ENCODE measurements at regions not wholly inside any gene's neighbourhood (a gene's known extent, or its start where the extent isn't known, plus 50 kb on each side); places are given as distances from the start of the nearest gene placed in this dataset.

GRCh38 chr6:165863801-165864200 lies 200.8 kb upstream of the PDE10A start:
- H3K36me3 ChIP-seq (ENCODE audit: control insufficient read depth, insufficient read depth, low read length): no peaks in the 10 kb centered on the region
- DNase-seq (ENCODE audit: low read depth): no peak
- H3K27me3 ChIP-seq (ENCODE audit: control insufficient read depth, insufficient read depth, low read length): no peaks in the 10 kb centered on the region
- no peak for FAIRE-seq
- H3K4me3 ChIP-seq (ENCODE audit: low read depth, low read length): no peak overlapping the region
- TF ChIP-seq, protein P1, sequence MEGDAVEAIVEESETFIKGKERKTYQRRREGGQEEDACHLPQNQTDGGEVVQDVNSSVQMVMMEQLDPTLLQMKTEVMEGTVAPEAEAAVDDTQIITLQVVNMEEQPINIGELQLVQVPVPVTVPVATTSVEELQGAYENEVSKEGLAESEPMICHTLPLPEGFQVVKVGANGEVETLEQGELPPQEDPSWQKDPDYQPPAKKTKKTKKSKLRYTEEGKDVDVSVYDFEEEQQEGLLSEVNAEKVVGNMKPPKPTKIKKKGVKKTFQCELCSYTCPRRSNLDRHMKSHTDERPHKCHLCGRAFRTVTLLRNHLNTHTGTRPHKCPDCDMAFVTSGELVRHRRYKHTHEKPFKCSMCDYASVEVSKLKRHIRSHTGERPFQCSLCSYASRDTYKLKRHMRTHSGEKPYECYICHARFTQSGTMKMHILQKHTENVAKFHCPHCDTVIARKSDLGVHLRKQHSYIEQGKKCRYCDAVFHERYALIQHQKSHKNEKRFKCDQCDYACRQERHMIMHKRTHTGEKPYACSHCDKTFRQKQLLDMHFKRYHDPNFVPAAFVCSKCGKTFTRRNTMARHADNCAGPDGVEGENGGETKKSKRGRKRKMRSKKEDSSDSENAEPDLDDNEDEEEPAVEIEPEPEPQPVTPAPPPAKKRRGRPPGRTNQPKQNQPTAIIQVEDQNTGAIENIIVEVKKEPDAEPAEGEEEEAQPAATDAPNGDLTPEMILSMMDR (IDR thresholded peaks at IDR 0.05; ENCODE audit: insufficient read depth, low read length, severe bottlenecking): no peak

DNA sequence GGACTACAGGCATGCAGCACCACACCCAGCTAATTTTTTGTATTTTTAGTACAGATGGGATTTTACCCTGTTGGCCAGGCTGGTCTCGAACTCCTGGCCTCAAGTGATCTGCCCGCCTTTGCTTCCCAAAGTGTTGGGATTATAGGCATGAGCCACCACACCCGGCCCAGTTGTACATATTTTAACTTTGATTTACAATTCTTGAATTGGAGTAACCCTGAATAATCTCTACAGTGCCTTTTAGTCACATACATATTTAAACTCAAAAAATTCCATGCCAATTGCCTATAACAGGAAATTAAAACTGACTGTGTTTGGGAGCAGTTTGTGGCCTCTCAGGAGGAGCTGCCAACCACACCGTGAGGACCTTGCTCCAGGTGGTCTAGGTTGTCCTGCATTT lies 199.8 kb upstream of the PDE10A start:
- TF ChIP-seq, protein P1 (IDR thresholded peaks at IDR 0.05; ENCODE audit: insufficient read depth, low read length, severe bottlenecking): no peak
- no peak for FAIRE-seq
- Histone ChIP-seq H3K36me3 (ENCODE audit: control insufficient read depth, insufficient read depth, low read length) (no peaks in the 10 kb centered on the region), H3K27me3 (ENCODE audit: control insufficient read depth, insufficient read depth, low read length) (no peaks in the 10 kb centered on the region), H3K4me3 (ENCODE audit: low read depth, low read length) (no peak overlapping the region)
- DNase-seq (ENCODE audit: low read depth): no peak

GRCh38 chr6:165861226-165861625 lies 198.2 kb upstream of the PDE10A start:
- DNase-seq (ENCODE audit: low read depth) (no peak), FAIRE-seq (no peak)
- H3K36me3 ChIP-seq (ENCODE audit: control insufficient read depth, insufficient read depth, low read length): no peaks in the 10 kb centered on the region
- TF ChIP-seq, protein P1 (IDR thresholded peaks at IDR 0.05; ENCODE audit: insufficient read depth, low read length, severe bottlenecking): no peak
- H3K4me3 ChIP-seq (ENCODE audit: low read depth, low read length): no peak overlapping the region
- H3K27me3 ChIP-seq (ENCODE audit: control insufficient read depth, insufficient read depth, low read length): no peaks in the 10 kb centered on the region

GRCh38 chr6:165858586-165858985 lies 195.5 kb upstream of the PDE10A start:
- no peaks in the 10 kb centered on the region for H3K36me3 ChIP-seq (ENCODE audit: control insufficient read depth, insufficient read depth, low read length)
- DNase-seq (ENCODE audit: low read depth): no peak
- FAIRE-seq: no peak
- no peaks in the 10 kb centered on the region for H3K27me3 ChIP-seq (ENCODE audit: control insufficient read depth, insufficient read depth, low read length)
- no peak overlapping the region for H3K4me3 ChIP-seq (ENCODE audit: low read depth, low read length)
- TF ChIP-seq, protein P1 (IDR thresholded peaks at IDR 0.05; ENCODE audit: insufficient read depth, low read length, severe bottlenecking): no peak

DNA sequence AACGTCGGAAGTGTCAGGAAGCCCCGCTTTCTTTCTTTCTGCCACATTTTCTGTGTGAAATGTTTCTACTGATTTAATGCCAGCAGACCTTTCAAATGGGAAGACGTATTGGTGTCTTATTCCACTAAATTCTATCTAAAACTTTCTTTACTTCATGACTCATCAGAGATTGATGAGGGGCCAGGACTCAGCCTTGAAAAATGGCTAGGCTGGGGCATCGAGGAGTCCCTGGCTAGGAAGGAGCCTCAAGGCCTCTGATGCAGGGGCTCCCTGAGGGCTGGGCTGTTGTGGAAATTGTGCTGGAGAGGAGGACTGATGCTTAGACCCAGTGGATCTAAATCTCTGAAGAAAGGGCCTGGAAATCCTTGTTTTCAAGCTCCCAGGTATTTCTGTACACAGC lies 192.8 kb upstream of the PDE10A start:
- FAIRE-seq (no peak), DNase-seq (ENCODE audit: low read depth) (no peak)
- TF ChIP-seq, protein P1 (IDR thresholded peaks at IDR 0.05; ENCODE audit: insufficient read depth, low read length, severe bottlenecking): no peak
- Histone ChIP-seq H3K4me3 (ENCODE audit: low read depth, low read length) (no peak overlapping the region), H3K36me3 (ENCODE audit: control insufficient read depth, insufficient read depth, low read length) (no peaks in the 10 kb centered on the region), H3K27me3 (ENCODE audit: control insufficient read depth, insufficient read depth, low read length) (no peaks in the 10 kb centered on the region)

GRCh38 chr6:165854863-165855593 lies 192.0 kb upstream of the PDE10A start:
- DNase-seq (ENCODE audit: low read depth): no peak
- TF ChIP-seq, protein P1 (IDR thresholded peaks at IDR 0.05; ENCODE audit: insufficient read depth, low read length, severe bottlenecking): no peak

More at GRCh38 chr6:165854863-165855593, 192.0 kb upstream of the PDE10A start:
- H3K36me3 ChIP-seq (ENCODE audit: control insufficient read depth, insufficient read depth, low read length): no peaks in the 10 kb centered on the region
- H3K27me3 ChIP-seq (ENCODE audit: control insufficient read depth, insufficient read depth, low read length): no peaks in the 10 kb centered on the region
- H3K4me3 ChIP-seq (ENCODE audit: low read depth, low read length): no peak overlapping the region
- FAIRE-seq: no peak
